ENCODE measurements at regions not wholly inside any gene's neighbourhood (a gene's known extent, or its start where the extent isn't known, plus 50 kb on each side); places are given as distances from the start of the nearest gene placed in this dataset.
"Not testable (repeated sequence)": the region's sequence is repeated elsewhere in the genome, so short reads cannot be mapped to it uniquely, and the experiment has no call there.

GRCh38 chrX:139306675-139307074, 223.9 kb upstream of the F9 start:
- not testable (repeated sequence) for TF ChIP-seq POLR2AphosphoS5 (IDR thresholded peaks at IDR 0.05; ENCODE audit: low read depth, low read length); POLR2A (IDR thresholded peaks at IDR 0.05; ENCODE audit: control extremely low read depth in 1 of 2, low read depth in 2 of 2, low read length in 2 of 2); CTCF (IDR thresholded peaks at IDR 0.05; ENCODE audit: control extremely low read depth in 1 of 3, insufficient read depth in 1 of 3, low read depth in 1 of 3, low read length in 3 of 3); BACH1 (IDR thresholded peaks at IDR 0.05; ENCODE audit: low read length); FOSL1 (IDR thresholded peaks at IDR 0.05; ENCODE audit: insufficient read depth, low read depth, low read length); SP4 (IDR thresholded peaks at IDR 0.05; ENCODE audit: low read length); ASH2L (IDR thresholded peaks at IDR 0.05; ENCODE audit: low read length); EP300 (IDR thresholded peaks at IDR 0.05; ENCODE audit: borderline replicate concordance in 1 of 2, low read depth in 2 of 2, low read length in 2 of 2); MAFK (IDR thresholded peaks at IDR 0.05; ENCODE audit: low read depth, low read length); NRF1 (IDR thresholded peaks at IDR 0.05; ENCODE audit: low read depth, low read length)
- TF ChIP-seq, protein P1, sequence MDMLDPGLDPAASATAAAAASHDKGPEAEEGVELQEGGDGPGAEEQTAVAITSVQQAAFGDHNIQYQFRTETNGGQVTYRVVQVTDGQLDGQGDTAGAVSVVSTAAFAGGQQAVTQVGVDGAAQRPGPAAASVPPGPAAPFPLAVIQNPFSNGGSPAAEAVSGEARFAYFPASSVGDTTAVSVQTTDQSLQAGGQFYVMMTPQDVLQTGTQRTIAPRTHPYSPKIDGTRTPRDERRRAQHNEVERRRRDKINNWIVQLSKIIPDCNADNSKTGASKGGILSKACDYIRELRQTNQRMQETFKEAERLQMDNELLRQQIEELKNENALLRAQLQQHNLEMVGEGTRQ (IDR thresholded peaks at IDR 0.05; ENCODE audit: low read length) = not testable (repeated sequence)
- TF ChIP-seq, protein P2, sequence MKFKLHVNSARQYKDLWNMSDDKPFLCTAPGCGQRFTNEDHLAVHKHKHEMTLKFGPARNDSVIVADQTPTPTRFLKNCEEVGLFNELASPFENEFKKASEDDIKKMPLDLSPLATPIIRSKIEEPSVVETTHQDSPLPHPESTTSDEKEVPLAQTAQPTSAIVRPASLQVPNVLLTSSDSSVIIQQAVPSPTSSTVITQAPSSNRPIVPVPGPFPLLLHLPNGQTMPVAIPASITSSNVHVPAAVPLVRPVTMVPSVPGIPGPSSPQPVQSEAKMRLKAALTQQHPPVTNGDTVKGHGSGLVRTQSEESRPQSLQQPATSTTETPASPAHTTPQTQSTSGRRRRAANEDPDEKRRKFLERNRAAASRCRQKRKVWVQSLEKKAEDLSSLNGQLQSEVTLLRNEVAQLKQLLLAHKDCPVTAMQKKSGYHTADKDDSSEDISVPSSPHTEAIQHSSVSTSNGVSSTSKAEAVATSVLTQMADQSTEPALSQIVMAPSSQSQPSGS (IDR thresholded peaks at IDR 0.05; ENCODE audit: low read length) = not testable (repeated sequence)
